SK-N-DZ (cell line): ENCODE measurements at regions not wholly inside any gene's neighbourhood (a gene's known extent, or its start where the extent isn't known, plus 50 kb on each side); places are given as distances from the start of the nearest gene placed in this dataset.
"Not testable (repeated sequence)": the region's sequence is repeated elsewhere in the genome, so short reads cannot be mapped to it uniquely, and the experiment has no call there.

Source experiments
- DNase-seq: peaks from one replicate; pipeline ENCODE4 v3.0.0-alpha.2; 2015; ENCODE audit warnings: low spot score

DNA sequence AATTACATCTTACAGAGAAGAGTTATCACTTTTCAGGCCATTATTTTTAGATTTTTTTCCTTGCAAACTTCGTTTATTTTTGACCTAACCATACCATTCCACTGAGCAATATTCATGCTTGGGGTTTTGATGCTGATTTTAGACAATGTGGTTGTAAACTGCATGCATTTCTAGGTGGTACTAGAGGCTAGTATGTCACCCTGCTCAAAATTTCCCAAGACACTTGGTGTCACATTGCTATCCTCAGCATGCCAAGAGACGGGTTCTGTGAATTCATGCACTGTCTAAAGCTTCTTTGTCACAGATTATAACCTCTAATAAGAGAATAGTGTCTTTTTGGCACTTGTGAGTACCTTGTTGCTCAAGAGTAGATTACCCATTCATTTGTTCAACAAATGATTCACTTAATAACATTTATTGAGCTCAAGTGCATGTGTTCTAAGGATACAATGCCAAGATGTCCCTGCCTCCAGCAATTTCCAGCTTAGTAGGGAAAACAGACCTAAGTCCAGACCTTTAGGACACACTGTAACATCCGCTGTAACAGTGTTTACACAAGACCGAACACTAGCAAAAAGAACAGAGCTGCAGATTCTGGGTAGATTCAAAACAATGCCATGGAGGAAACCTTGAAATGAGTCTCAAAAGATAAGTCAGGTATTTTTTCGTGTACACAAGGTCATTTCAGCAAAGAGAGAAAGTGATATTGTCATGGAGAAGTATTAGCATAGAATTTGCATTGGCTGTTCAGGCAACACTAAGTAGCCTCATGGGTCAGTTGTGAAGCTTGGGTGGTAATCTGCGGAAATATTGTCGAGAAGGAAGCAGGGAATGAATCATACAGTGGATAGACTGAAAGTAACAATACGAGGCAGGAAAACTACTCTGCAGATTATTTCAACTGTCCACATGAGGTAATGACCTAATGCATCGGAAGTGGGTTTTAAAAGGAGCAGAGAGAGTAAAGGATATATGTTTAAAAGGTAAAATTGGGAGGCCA is 515.1 kb upstream of the ZFP42 start:
- no peak for DNase-seq

DNA sequence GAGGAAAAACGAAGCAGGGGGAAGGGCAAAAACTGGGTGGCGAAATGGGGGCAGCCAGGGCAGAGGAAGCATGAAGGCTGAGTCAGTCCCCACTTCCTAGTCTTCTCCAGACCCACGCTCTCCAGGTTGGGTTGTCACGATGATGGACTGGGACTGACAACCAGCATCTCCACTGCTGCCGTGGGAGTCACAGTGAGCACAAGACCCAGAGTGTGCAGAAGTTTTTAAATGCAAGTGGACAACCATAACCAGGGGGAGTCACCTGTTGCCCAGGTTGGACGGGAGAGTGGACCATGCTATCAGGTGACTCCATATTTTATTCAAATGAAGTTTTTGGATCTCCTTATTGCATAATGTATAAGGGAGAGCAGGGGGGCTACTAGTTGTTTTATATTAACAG is 511.4 kb upstream of the ZFP42 start:
- no peak for DNase-seq

DNA sequence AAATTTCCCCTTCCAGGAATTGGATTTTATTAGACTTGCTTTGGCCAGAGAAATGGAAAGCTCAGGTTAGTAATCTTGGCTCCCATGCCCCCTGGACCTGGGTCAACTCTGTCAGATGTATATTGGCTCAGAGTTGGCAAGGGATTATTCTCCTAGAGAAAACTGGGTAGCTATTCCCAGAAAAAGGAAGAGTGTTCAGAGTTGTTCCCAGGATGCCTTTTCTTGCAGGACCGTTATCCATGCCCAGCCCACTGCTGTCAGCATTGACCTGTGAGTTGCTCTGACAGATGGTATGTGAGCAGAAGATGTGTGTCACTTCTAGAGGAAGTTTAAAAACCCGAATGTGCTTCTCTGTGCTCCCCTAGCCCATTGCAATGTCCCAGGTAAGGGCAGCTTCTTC is 509.9 kb upstream of the ZFP42 start:
- DNase-seq, result no peak

DNA sequence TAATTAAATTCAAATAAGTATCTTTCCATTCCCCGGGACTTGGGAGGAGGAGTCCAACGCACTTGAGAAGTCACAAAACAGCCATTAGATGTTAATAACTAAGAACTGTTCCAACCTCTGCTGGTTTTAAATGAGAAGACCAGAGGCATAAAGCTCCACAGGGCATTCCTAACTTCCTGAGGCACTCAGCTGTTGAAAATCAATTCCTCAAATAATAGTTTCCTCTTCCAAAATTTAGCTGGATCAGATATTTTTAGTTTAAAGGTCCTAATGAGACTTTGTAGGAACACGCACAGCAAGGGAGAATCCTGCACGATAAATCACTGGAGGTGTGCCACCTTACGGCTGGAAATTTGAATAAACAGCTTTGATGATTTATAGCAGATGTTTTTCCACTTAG is 504.3 kb upstream of the ZFP42 start:
- DNase-seq, result no peak

DNA sequence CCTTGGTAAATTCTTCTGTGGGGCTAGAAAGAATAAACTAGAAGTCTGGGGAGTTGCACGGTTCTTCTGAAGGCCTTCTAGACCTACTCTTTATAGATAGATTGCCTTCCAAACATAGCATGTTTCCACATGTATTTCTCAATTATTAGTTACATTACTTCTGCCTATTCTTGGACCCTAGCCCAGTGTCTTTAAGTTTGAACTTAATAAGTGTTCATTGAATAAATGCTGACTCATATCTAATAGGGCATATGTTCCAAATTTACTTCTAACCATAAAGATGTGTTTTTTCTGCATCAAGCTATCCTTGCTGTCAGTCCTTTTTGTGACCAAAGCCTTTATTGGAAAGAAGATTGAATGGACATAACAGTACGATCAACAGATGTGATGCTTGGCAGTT is 503.6 kb upstream of the ZFP42 start:
- no peak for DNase-seq

DNA sequence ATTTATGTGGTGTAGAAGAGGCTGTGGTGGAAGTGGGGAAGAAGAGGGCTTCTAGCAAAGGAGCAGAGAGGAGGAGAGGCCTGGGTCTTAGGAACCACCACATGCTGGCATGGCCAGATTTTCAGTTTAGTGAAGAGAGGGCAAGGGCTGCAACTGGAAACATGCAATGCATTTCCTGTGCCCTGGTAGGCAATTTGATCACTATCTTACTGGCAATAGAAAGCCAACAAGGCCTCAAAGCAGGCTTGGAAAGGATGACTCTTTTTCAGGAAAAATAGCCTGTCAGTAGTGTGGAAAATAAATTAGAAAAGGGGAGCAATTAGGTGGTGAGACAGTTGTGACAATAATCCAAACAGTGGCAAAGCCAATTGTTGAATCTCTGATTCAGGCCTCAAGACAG is 501.9 kb upstream of the ZFP42 start:
- DNase-seq, result no peak

DNA sequence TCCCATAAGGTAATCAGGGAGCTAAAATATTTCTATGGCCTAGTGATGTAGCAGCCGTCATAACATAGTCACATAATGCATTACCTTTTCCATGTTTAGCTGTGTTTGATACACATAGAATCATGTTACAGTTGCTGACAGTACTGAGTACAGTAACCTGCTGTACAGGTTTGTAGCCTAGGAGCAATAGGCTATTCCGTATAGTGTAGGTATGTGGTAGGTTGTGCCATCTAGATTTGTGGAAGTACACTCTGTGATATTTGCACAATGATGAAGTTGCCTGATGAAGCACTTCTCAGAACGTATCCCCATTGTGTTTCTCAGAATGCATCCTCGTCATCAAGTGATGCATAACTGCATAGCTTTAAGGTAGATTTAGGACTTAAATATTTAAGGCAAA is 495.6 kb upstream of the ZFP42 start:
- DNase-seq, result no peak

DNA sequence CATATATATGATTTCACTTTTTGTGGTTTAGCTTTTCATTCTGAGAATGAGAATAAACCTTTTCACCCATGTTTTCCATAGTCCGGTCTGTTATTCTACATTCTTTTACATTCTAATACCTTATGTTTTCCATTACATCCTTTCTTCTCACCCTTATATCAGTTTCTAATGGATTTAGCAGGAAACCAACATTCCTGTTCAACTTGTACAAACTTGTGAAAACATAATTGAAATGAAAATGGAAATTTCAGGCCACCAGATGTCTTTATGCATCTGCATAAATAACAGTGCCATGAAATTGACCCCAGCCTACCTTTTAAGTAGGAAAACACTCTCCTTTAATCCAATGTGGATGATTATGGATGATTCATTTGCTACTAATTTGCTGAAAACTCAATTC is 494.8 kb upstream of the ZFP42 start:
- no peak for DNase-seq

DNA sequence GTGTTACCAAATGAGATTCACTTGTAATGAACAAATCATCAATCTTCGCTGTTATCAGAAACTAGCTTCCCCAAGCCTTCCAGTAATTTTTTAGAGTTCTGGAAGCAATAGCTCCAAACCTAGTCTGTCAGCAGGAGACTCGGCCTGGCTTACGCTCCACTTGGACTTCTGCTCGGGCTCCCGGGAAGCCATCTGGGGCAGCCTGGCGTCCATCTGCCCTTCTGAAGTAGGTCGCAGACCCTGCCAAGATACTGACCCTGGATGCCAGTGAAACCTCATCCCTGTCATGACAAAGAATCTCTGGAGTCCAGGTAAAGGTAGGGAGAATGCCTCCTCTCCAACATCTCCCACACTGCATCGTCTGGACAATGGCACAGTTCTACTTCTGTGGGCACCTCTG is 493.8 kb upstream of the ZFP42 start:
- no peak for DNase-seq

DNA sequence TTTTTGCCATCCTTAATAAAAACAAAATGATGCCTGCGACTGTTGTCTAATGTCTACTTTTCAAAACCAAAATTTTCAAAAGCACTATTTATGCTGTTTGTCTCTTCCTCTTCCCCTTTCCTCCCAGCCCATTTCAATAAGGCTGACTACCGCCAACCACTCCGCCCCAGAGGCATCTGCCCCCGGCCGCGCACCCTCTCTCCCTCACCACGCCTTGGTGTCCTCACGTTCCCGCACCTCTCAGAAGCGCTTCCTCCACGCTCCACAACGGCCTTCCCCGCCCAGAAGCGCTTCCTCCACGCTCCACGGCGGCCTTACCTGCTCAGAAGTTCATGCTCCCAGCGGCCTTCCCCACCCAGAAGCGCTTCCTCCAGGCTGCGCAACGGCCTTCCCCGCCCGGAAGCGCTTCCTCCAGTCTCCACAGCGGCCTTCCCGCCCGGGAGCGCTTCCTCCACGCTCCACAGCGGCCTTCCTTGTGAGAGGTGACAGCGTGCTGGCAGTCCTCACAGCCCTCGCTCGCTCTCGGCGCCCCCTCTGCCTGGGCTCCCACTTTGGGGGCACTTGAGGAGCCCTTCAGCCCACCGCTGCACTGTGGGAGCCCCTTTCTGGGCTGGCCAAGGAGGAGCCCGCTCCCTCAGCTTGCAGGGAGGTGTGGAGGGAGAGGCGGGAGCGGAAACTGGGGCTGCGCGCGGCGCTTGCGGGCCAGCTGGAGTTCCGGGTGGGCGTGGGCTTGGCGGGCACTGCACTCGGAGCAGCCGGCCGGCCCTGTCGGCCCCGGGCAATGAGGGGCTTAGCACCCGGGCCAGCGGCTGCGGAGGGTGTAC is 490.4 kb upstream of the ZFP42 start:
- no peak for DNase-seq

DNA sequence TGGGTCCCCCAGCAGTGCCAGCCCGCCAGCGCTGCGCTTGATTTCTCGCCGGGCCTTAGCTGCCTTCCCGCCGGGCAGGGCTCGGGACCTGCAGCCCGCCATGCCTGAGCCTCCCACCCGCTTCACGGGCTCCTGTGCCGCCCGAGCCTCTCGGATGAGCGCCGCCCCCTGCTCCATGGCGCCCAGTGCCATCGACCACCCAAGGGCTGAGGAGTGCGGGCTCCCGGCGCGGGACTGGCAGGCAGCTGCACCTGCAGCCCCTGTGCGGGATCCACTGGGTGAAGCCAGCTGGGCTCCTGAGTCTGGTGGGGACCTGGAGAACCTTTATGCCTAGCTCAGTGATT is 489.8 kb upstream of the ZFP42 start:
- not testable (repeated sequence) for DNase-seq

DNA sequence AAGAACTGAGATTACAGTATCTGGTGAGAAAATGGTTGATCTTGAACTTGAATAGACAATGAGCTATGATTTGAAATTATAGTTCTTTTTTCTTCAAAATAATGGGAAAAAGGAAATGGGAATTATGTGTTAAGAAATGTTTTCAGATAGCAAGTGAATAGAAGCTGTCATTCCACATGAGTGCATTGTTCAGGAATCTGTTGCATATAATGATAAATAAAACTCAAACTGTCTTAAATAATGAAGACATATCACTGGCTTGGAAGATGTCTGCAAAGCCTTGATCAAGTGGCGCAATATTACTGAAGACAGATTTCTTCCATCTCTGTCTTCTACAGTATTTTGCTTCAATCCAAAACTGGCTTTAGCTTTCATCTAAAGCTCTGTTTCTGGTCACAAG is 479.3 kb upstream of the ZFP42 start:
- no peak for DNase-seq

DNA sequence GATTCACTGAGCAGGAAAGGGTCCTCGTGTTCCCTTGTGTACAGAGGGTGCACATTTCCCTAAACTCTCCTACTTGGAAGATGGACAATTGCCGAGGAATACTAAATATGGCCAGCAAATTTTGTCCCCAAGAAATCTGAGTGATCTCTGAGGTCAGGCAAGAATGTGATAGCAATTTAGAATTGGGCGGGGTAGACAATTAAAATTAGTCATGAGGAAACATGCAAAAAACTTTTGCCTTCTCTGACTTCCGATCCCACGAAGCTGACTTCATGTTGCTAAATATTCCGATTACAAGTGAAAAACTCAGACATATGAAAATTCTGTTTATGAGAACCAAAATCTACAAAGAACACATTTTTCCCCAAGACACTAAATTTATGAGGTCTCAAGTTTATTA is 453.9 kb upstream of the ZFP42 start:
- no peak for DNase-seq

DNA sequence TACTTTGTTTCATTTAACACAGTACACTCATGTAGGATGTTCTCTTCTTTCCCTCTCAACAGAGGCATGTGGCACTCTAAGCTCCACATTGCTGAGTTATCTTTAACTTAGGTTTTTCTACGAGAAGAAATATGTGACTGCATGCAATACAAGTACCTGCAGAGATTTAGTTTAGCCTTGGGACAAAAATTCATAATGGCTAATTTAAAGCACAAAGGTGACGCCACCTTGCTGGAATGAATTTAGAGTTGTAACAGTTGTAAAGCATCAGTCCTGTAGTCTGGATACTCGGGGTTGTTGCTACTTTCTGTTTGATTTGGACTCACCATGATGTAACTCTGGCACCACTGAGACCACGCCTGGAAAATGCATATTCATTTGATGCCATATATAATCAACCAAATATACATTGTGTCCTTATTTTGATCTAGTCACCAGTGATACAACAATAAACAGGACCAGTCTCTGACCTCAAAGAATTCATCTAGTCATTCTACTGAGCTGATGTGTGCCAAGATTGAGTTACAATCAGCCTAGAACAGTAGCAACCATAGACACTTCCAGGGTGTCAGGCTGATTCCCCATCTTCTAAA is 451.0 kb upstream of the ZFP42 start:
- no peak for DNase-seq

DNA sequence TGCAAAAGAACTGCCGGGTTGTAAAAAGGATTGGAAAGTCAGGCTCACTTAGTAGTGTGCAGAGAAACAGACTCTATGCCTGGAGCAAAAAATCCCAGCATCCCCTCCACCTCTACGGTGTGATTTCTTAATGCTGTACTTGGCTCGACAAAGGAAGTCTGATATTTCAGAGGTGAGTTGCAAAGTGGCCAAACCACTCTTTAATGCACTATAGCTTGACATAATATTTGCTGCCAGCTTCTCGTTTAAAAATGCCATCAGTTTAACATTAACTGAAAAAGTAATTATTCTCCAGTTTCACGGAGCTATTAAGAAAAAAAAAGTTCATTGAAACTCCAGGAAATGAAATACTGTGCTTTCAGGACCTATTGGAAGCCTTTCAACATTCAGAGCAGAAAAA is 448.3 kb upstream of the ZFP42 start:
- DNase-seq, result no peak

DNA sequence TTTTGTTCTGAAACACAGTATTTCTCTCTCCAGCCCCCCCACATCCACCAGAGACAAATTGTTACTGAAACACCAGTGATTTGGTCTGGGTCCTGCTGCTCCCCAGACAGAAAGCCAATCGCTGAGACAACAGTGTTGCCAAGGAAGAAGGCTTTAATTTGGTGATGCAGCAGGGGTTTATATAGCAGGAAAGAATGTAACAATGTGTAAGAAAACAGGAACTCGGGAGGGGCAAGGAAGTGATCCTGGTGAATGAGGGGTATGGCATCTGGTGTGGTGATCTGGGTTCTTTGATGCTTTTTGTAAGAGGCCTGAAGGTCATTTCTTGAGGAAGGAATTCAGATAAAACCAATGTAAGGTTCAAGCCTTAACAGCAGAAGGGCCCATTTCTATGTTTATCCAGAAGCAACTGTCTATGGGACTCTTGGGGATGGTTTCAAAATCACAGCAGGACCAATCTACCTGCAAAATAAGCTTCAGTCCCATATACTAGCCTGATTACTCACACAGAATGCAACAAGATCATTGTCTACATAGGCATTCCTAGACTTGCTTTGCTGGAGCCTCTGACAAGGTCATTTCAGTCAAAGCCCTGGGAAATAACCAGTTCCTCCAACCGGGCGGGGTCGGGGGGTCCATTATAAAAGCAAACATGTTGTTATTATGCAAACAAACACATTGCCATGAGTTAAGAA is 445.2 kb upstream of the ZFP42 start:
- DNase-seq, result no peak

DNA sequence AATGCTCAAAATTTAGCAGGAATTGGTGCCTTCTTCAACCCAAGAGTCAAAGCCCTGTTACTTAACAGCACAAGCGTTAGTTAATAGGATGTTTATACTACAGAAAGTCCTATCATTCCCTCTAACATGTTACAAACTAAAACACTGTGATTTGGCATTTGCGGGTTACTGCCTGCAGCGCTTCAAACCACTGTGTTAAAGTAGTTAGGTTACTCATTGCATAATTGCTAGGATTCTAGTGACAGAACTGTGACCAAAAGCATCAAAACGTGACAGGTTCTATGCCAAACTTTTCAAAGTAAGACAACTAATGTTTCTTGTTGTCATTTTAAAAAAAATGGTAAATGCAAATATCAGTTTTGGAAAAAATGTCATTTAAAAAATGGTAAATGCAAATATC is 442.8 kb upstream of the ZFP42 start:
- no peak for DNase-seq

DNA sequence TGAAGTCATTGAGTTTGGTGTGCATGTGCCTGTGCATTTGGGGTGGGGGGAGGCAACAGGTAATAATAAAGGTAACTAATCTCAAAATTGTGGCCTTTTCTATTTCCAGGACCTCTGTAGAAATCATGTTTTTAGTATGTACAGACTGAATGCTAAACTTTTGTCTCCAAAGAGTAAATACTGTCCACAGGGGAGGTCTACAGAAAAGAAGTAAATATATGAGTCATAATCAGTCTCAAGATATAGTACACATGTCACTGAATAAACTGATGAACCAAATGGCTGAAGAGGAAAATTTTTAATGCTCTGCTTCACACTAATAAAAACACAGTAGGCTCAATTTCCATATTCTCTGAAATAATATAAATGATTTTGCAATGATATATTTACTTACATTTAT is 440.4 kb upstream of the ZFP42 start:
- no peak for DNase-seq

DNA sequence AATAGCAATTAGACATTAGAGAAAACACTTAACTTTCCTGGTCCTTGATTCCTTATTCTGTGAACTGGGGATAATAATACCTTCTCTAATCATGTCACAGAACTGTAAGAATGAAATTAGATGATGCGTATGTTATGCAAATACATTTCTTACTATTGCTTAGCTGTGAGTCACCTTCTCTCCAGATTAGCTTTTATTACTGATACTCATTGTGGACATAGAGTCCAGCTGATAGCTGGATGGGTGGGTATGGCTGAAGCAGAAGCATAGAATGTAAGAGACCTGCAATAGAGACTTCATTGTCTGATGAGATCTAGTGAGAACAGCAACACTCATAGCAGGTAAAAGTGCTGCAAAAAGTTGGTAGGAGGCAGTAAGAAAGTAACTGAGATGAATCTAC is 437.2 kb upstream of the ZFP42 start:
- no peak for DNase-seq

DNA sequence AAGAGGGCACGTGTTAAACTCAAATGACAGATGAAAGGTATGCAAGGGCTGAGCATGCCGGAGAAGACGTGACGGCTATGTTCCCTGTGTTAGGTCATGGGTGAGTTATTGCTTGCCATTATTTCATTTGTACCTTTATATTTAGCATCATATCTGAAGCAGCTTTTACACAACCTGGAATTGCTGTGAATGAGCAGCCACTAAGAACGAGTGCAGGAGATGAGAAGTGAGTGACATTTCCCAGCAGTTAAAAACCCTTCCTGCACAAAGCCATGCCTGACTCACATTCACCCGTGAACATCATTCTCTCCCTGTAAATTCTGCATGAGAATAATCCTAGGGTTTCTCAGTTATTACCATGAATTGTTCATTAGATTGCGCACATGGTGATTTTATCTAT is 433.2 kb upstream of the ZFP42 start:
- no peak for DNase-seq

DNA sequence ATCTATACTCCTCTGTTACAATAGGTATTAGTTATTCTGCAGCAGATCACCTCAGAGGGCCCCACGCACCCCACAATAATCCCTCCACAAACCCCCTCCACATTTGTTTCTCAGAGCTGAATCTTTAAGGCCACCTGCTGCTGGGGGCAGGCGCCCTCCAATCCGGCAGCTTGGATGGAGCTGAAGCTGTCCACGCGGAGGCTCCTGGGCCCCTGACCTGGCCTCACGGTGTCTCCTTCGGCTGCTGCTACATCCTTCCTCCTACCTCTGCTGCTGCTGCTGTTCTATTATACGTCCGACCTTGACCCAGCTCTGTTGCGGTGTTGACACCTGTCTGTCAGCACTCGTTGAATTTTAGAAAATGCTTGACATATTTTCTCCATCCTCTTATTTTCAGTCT is 430.2 kb upstream of the ZFP42 start:
- DNase-seq, result no peak

DNA sequence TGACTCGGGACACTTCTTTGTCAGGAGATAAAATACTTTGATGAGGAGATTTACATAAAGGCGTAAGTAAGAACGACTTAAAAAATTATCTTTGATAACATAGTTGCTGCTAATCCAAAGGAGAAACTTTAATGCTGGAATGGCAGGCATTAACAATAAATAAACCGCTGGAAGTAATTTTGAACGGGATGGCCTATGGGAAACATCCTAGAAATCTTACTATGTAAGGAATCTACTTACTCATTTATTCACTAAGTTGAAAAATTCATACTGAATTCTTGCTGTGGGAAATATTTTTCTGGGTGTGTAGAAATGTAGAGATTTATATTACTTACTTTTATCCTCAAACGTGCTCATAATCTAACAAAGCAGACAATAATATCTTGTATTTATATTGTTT is 425.7 kb upstream of the ZFP42 start:
- no peak for DNase-seq
